ENCODE measurements at regions not wholly inside any gene's neighbourhood (a gene's known extent, or its start where the extent isn't known, plus 50 kb on each side); places are given as distances from the start of the nearest gene placed in this dataset.

DNA sequence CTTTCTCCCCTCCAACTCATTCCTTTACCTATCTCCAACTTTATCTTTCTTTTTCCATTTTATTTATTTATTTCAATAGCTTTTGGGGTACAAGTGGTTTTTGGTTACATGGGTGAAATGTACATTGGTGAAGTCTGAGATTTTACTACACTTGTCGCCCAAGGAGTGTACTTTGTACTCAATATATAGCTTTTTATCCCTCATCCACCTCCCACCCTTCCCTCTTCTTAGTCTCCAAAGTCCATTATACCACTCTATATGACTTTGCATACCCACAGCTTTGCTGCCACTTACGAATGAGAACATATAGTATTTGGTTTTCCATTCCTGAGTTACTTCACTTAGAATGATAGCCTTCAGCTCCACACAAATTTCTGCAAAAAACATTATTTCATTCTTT, 152.6 kb upstream of the NUDT4 start:
- TF ChIP-seq, protein P1, sequence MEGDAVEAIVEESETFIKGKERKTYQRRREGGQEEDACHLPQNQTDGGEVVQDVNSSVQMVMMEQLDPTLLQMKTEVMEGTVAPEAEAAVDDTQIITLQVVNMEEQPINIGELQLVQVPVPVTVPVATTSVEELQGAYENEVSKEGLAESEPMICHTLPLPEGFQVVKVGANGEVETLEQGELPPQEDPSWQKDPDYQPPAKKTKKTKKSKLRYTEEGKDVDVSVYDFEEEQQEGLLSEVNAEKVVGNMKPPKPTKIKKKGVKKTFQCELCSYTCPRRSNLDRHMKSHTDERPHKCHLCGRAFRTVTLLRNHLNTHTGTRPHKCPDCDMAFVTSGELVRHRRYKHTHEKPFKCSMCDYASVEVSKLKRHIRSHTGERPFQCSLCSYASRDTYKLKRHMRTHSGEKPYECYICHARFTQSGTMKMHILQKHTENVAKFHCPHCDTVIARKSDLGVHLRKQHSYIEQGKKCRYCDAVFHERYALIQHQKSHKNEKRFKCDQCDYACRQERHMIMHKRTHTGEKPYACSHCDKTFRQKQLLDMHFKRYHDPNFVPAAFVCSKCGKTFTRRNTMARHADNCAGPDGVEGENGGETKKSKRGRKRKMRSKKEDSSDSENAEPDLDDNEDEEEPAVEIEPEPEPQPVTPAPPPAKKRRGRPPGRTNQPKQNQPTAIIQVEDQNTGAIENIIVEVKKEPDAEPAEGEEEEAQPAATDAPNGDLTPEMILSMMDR (IDR thresholded peaks at IDR 0.05; ENCODE audit: borderline replicate concordance) = no peak
- Histone ChIP-seq H3K27ac (replicated peaks) (no peak overlapping the region), H3K27me3 (ENCODE audit: low read depth) (no peaks in the 10 kb centered on the region), H3K4me3 (no peak overlapping the region), H3K9me3 (replicated peaks) (peaks cover 20% of the 10 kb centered on the region), H3K4me1 (peaks cover 24% of the 10 kb centered on the region), H3K36me3 (no peaks in the 10 kb centered on the region)
- intact Hi-C loops (cut with micrococcal nuclease) = no loop called here
- DNase-seq = no peak

- no peaks in the 10 kb centered on the region for H3K27me3 ChIP-seq (ENCODE audit: low read depth)
- intact Hi-C loops (cut with micrococcal nuclease) = no loop called here
- H3K36me3 ChIP-seq = no peaks in the 10 kb centered on the region
- peaks cover 18% of the 10 kb centered on the region for H3K4me1 ChIP-seq
- TF ChIP-seq, protein P1 (IDR thresholded peaks at IDR 0.05; ENCODE audit: borderline replicate concordance) = no peak
- peaks cover 18% of the 10 kb centered on the region for H3K9me3 ChIP-seq (replicated peaks)
- no peak for DNase-seq
- H3K4me3 ChIP-seq = no peak overlapping the region
- no peak overlapping the region for H3K27ac ChIP-seq (replicated peaks)
These were observed 151.4 kb upstream of the NUDT4 start for GRCh38 chr12:93226361-93226760.

DNA sequence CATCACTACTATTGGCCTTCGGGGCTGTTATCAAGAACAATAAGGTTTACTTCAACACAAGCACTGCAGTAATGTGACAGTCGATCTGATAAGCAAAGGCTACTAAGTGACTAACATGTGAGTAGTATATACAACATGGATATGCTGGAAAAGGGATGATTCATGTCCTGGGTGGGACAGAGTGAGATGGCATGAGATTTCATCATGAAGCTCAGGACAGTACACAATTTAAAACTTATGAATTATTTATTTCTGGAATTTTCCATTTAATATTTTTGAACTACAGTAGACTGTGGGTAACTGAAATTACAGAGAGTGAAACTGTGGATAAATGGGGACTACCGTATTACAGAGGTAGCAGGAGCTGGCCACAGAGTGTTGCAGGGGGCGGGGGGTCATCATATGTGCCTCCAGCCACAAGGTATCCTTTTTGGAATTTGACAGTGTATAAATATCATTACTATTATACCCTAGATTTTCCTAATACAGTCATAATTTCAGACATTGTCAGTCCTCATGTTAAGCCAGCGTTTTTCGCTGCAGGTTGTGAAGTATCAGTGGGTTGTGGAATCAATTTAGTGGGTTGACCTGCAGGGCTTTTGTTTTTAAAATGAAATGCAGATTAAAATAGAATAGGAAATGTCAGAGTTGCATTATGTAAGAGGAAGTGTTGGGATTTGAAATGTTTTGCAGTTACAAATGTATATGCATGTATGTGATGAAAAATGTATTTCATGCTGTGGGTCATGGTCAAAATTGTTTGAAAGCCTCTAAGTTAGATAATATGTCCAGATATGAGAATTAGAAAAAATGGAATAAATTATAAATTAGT, 148.0 kb upstream of the NUDT4 start:
- Histone ChIP-seq H3K27ac (replicated peaks) (no peak overlapping the region), H3K4me3 (no peak overlapping the region), H3K9me3 (replicated peaks) (peaks cover 9% of the 10 kb centered on the region), H3K36me3 (no peaks in the 10 kb centered on the region), H3K4me1 (peaks cover 9% of the 10 kb centered on the region), H3K27me3 (ENCODE audit: low read depth) (no peaks in the 10 kb centered on the region)
- DNase-seq = no peak
- TF ChIP-seq, protein P1 (IDR thresholded peaks at IDR 0.05; ENCODE audit: borderline replicate concordance) = no peak
- intact Hi-C loops (cut with micrococcal nuclease) = no loop called here

GRCh38 chr12:93230326-93230720, 147.4 kb upstream of the NUDT4 start:
- no peaks in the 10 kb centered on the region for H3K36me3 ChIP-seq
- TF ChIP-seq, protein P1 (IDR thresholded peaks at IDR 0.05; ENCODE audit: borderline replicate concordance) = no peak
- H3K27ac ChIP-seq (replicated peaks) = no peak overlapping the region
- peaks cover 9% of the 10 kb centered on the region for H3K9me3 ChIP-seq (replicated peaks)
- DNase-seq = no peak
- H3K4me3 ChIP-seq = no peak overlapping the region
- peaks cover 11% of the 10 kb centered on the region for H3K4me1 ChIP-seq
- intact Hi-C loops (cut with micrococcal nuclease) = no loop called here
- no peaks in the 10 kb centered on the region for H3K27me3 ChIP-seq (ENCODE audit: low read depth)

DNA sequence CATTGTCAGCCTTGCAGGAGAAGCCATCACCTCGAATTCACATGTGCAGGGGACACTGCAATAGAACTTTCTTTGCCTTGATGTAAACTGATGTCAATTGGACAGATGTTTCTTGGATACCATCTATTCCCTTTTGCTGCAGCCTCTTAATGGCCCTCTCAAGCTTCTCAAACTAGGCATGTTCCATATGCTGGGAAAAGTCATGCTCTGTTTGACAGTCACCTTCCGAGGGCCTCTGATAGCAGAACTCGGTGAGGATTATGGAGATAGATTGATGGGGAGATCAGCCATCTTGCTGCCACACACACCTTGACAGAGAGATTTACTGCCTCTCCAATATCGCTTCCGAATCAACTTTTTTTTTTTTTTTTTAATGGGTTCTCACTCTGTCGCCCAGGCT, 145.8 kb upstream of the NUDT4 start:
- Histone ChIP-seq H3K4me3 (no peak overlapping the region), H3K27ac (replicated peaks) (no peak overlapping the region), H3K27me3 (ENCODE audit: low read depth) (no peaks in the 10 kb centered on the region), H3K4me1 (peaks cover 11% of the 10 kb centered on the region), H3K36me3 (no peaks in the 10 kb centered on the region), H3K9me3 (replicated peaks) (peaks cover 24% of the 10 kb centered on the region)
- intact Hi-C loops (cut with micrococcal nuclease) = no loop called here
- TF ChIP-seq, protein P1 (IDR thresholded peaks at IDR 0.05; ENCODE audit: borderline replicate concordance) = no peak
- no peak for DNase-seq
